ENCODE measurements at regions not wholly inside any gene's neighbourhood (a gene's known extent, or its start where the extent isn't known, plus 50 kb on each side); places are given as distances from the start of the nearest gene placed in this dataset.

DNA sequence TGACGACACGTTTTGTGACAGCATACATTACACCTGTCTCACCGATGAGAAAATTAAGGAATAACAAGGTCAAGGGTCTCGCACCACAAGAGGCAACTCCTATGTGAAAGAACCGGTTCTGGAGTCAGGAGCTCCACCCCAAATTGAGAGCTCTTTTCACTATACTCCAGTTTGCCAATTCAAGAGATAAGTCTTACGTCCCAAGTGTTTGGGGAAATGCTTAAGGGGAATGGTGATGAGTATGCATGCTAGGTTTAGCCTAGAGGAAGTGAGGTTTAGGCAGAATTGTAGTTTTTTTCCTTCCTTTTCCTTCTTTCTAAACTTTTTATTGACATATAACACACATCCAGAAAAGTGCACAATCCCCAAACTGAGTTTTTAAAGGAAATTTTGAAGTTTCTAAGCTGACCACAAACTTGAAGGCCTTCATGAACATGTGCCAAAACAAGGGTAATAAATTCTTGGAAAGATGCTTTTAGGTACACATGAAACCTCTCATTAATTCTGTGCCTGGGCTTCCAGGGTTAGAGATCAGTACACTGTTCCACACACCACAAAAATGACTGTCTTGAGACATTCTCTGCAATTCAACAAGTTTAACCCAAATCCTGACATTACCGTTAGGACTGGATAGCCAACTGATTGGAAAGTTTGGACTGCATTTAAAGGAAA, 127.6 kb upstream of the SLC1A3 start:
- H3K9me3 ChIP-seq: no peaks in the 10 kb centered on the region
- intact Hi-C loops (cut with DNase I): no loop called here
- H3K27me3 ChIP-seq: no peaks in the 10 kb centered on the region
- H3K4me3 ChIP-seq: no peak overlapping the region
- no peaks in the 10 kb centered on the region for H3K36me3 ChIP-seq
- DNase-seq: no peak
- TF ChIP-seq EP300 (IDR thresholded peaks at IDR 0.05): no peak
- no peak for TF ChIP-seq POLR2A (IDR thresholded peaks at IDR 0.05)
- TF ChIP-seq, protein P1, sequence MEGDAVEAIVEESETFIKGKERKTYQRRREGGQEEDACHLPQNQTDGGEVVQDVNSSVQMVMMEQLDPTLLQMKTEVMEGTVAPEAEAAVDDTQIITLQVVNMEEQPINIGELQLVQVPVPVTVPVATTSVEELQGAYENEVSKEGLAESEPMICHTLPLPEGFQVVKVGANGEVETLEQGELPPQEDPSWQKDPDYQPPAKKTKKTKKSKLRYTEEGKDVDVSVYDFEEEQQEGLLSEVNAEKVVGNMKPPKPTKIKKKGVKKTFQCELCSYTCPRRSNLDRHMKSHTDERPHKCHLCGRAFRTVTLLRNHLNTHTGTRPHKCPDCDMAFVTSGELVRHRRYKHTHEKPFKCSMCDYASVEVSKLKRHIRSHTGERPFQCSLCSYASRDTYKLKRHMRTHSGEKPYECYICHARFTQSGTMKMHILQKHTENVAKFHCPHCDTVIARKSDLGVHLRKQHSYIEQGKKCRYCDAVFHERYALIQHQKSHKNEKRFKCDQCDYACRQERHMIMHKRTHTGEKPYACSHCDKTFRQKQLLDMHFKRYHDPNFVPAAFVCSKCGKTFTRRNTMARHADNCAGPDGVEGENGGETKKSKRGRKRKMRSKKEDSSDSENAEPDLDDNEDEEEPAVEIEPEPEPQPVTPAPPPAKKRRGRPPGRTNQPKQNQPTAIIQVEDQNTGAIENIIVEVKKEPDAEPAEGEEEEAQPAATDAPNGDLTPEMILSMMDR (IDR thresholded peaks at IDR 0.05): no peak
- H3K27ac ChIP-seq: no peak overlapping the region
- no peaks in the 10 kb centered on the region for H3K4me1 ChIP-seq (ENCODE audit: insufficient read depth)
- WGBS, 3 donors: 72 to 80% (median 76%) methylated on average over 7 of the region's 7 CpGs

DNA sequence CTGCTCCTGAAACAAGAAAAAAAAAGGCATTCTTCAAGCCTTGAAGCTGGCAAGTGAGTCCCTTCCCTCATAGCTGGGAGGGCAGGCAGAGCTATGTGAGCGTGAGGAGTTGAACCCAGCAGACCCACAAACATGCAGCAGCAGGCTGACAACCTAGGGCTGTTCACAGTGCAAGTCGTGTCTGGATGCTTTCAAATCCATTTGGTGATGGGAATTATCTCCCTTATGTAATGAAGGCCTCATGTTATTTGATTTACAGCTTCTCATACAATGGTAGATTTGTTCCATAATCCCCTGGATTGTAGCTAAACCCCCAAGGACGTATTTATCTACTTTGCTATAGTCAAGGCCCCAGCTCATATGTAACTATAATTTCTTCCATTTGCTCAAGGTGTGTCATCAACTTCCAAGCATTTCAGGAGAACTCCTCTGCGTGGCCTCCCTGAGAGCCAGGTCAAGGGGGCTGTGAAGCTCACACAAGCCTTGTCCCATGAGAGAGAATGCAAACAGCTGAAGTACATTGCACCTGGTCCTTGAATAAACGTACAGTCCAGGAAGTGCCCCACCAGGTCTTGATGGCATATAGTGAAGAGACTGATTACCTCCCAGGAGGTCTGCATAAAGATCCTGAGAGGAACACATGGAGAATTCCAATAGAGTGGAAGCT, 124.8 kb upstream of the SLC1A3 start:
- Histone ChIP-seq H3K27ac (no peak overlapping the region), H3K27me3 (no peaks in the 10 kb centered on the region), H3K36me3 (no peaks in the 10 kb centered on the region), H3K9me3 (no peaks in the 10 kb centered on the region), H3K4me3 (no peak overlapping the region), H3K4me1 (ENCODE audit: insufficient read depth) (no peaks in the 10 kb centered on the region)
- WGBS, 3 donors: 64 to 71% (median 66%) methylated on average over 5 of the region's 5 CpGs
- no peak for TF ChIP-seq EP300 (IDR thresholded peaks at IDR 0.05)
- TF ChIP-seq, protein P1 (IDR thresholded peaks at IDR 0.05): no peak
- TF ChIP-seq POLR2A (IDR thresholded peaks at IDR 0.05): no peak
- intact Hi-C loops (cut with DNase I): no loop called here
- DNase-seq: no peak

DNA sequence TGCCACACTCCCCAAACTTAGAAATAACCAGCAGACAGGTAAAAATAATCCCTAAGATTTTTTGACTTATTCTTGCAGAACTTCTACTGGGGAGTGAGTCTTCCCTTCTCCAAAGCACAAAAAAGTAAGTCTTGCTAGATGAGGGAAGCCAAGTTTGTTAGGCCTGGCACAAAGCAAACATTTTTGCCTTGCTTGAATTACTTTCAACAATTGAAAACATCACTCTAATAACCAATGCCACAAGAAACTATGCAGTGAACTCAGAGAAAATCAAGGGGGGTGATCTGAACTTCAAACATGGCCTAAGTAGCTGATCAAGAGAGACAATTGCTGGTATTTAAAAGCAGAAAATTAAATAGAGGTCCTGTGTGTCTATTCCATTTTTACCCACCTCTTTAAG, 123.6 kb upstream of the SLC1A3 start:
- H3K9me3 ChIP-seq: no peaks in the 10 kb centered on the region
- no peaks in the 10 kb centered on the region for H3K27me3 ChIP-seq
- no peak overlapping the region for H3K4me3 ChIP-seq
- H3K27ac ChIP-seq: no peak overlapping the region
- intact Hi-C loops (cut with DNase I): no loop called here
- no peak for DNase-seq
- TF ChIP-seq EP300 (IDR thresholded peaks at IDR 0.05): no peak
- no peak for TF ChIP-seq POLR2A (IDR thresholded peaks at IDR 0.05)
- TF ChIP-seq, protein P1 (IDR thresholded peaks at IDR 0.05): no peak
- no peaks in the 10 kb centered on the region for H3K36me3 ChIP-seq
- no peaks in the 10 kb centered on the region for H3K4me1 ChIP-seq (ENCODE audit: insufficient read depth)

DNA sequence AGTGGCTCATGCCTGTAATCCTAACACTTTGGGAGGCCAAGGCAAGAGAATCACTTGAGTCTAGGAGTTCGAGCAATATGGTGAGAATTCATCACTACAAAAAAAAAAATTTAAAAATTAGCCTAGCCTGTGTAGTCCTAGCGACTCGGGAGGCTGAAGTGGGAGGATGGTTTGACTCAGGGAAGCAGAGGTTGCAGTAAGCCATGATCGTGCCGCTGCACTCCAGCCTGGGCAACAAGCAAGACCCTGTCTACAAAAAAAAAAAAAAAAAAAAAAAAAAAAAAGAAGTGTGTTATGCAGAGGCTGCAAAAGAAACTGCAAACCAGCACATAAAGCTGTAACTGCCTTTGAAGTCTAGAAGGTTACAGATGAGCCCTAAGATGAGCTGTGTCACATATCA, 116.9 kb upstream of the SLC1A3 start:
- Histone ChIP-seq H3K27ac (no peak overlapping the region), H3K4me3 (no peak overlapping the region), H3K4me1 (ENCODE audit: insufficient read depth) (no peaks in the 10 kb centered on the region), H3K27me3 (no peaks in the 10 kb centered on the region), H3K9me3 (no peaks in the 10 kb centered on the region), H3K36me3 (no peaks in the 10 kb centered on the region)
- WGBS, 3 donors: 81 to 96% (median 93%) methylated on average over 5 of the region's 5 CpGs
- DNase-seq: no peak
- TF ChIP-seq EP300 (IDR thresholded peaks at IDR 0.05) (no peak), POLR2A (IDR thresholded peaks at IDR 0.05) (no peak)
- TF ChIP-seq, protein P1 (IDR thresholded peaks at IDR 0.05): no peak
- intact Hi-C loops (cut with DNase I): no loop called here
